Testis (tissue), 2 donors: ENCODE measurements at regions not wholly inside any gene's neighbourhood (a gene's known extent, or its start where the extent isn't known, plus 50 kb on each side); places are given as distances from the start of the nearest gene placed in this dataset.

ENCODE experiments used
- DNase-seq: peaks from one replicate; pipeline ENCODE4 v3.0.0-alpha.2; 2019
- H3K27ac ChIP-seq, 2 donors: fragments of 200-600 bp; sonication (generic); one replicate each; pipeline ENCODE4 v1.5.1; 2019
- H3K27me3 ChIP-seq: fragments of 200-600 bp; sonication (generic); one replicate; pipeline ENCODE4 v1.5.1; 2019
- H3K36me3 ChIP-seq: fragments of 200-600 bp; sonication (generic); one replicate; pipeline ENCODE4 v1.5.1; 2017; ENCODE audit warnings: low read depth; ENCODE audit errors: missing control alignments
- H3K4me1 ChIP-seq: fragments of 200-600 bp; sonication (generic); one replicate; pipeline ENCODE4 v1.5.1; 2019
- H3K4me3 ChIP-seq, 2 donors: fragments of 200-600 bp; sonication (generic); one replicate each; pipeline ENCODE4 v1.5.1; 2017 to 2019
- H3K9me3 ChIP-seq: fragments of 200-600 bp; sonication (generic); one replicate; pipeline ENCODE4 v1.5.1; 2017
- CTCF ChIP-seq, 3 experiments: fragments of 450-650 bp in 2 of 3; fragments of 200-600 bp in 1 of 3; sonication (generic) in 1 of 3; IDR thresholded peaks; one replicate each; pipeline ENCODE4 v1.5.1; 2016 to 2019; ENCODE audit warnings: antibody characterized with exemption in 3 of 3, mild to moderate bottlenecking in 2 of 3, moderate library complexity in 1 of 3
- POLR2A ChIP-seq: fragments of 450-650 bp; IDR thresholded peaks from one replicate; pipeline ENCODE4 v1.6.1; 2017; ENCODE audit warnings: antibody characterized with exemption, mild to moderate bottlenecking, moderate library complexity
- WGBS, 2 donors: methylation state at CpG; one replicate each; pipeline ENCODE4 v1.1.5; 2018; 5-methylcytosine and 5-hydroxymethylcytosine counted together
- intact Hi-C: fragments of 100-400 bp; cut with DNase I; formaldehyde crosslinking; loops from one replicate; pipeline ENCODE4 v1.15.1; 2023; ENCODE audit warnings: low total_unique reads

DNA sequence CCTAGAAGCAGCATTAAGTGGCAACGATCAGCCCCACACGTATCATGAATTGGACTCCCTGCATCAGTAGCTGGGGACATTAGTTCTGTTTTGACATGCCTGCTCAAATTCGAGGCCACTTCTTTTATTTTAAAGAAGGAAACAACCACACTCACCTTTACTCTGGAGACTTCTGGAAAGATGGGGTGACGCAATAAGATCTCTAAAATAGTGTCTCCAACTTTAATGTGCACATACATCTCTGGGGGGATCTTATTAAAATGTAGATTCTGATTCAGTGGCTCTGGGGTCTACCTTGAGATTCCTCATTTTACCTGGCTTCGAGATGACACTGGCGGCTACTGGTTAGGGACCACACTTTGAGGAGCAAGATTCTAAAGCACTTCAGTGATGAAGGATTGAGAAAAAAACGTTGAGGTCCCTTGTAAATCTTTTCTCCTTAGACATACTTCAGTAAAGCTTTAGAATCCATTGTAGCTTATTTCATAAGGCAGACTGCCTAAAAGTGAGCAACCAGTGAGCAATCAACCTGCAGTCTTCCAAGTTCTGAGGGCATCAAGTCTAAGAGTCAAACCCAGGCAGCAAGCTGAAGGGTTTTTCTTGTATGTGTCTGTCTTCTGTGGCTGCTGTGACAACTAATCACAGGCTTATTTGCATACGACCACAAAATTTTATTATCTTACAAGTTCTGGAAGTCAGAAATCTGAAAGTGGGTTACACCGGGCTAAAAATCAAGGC, 718.6 kb upstream of the TBX3 start:
- no peak overlapping the region for H3K27ac ChIP-seq
- no peak for TF ChIP-seq POLR2A
- TF ChIP-seq CTCF (IDR thresholded peaks at IDR 0.05): no peak
- DNase-seq: no peak
- no peaks in the 10 kb centered on the region for H3K9me3 ChIP-seq
- 90 to 91% methylated on average over 9 of the region's 9 CpGs for WGBS, 2 donors
- intact Hi-C loops: no loop called here
- H3K27me3 ChIP-seq: no peaks in the 10 kb centered on the region
- no peaks in the 10 kb centered on the region for H3K4me1 ChIP-seq
- H3K36me3 ChIP-seq: no peaks in the 10 kb centered on the region
- no peak overlapping the region for H3K4me3 ChIP-seq

DNA sequence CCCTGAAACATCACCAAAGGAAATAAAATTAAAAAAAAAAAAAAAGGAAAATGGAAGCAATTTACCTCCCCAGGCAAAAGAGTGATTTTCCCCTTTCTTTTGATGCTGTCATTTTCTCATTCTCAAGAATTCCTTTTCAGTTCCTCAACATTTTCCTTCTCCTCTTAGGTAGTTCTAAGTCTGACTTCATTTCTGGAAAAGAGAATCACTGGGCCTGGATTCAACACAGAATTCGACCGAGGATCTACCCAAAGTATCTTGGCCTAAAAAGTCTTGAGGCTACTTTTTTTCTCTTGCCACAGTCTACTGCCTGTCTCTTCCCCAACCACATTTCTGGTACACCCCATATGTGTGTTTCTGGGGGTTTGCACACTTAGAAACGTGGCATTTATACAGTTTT, 717.8 kb upstream of the TBX3 start:
- WGBS, 2 donors: 85 to 89% methylated on average over 3 of the region's 3 CpGs
- Histone ChIP-seq H3K9me3 (no peaks in the 10 kb centered on the region), H3K27ac (no peak overlapping the region), H3K4me1 (no peaks in the 10 kb centered on the region), H3K27me3 (no peaks in the 10 kb centered on the region), H3K36me3 (no peaks in the 10 kb centered on the region), H3K4me3 (no peak overlapping the region)
- DNase-seq: no peak
- TF ChIP-seq CTCF (IDR thresholded peaks at IDR 0.05) (no peak), POLR2A (no peak)
- intact Hi-C loops: no loop called here

DNA sequence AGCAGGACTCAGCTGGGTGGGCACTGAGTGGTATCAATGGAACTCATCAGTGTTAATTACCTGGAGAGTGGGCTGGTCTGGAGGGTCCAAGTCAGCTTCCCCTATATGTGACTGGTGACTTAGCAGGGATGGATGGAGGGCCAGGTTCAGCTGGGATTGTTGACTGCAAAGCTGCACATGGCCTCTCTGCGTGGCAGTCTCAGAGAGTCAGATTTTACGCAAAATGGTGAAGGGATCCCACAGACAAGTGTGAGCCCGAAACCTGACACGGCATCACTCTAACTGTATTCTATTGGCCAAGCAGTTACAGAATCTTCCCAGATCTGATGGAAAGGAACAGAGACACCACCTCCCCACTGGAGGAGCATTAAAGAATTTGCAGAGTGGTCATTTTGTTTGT, 716.0 kb upstream of the TBX3 start:
- no peak for DNase-seq
- Histone ChIP-seq H3K27ac (no peak overlapping the region), H3K9me3 (no peaks in the 10 kb centered on the region), H3K4me3 (no peak overlapping the region), H3K4me1 (no peaks in the 10 kb centered on the region), H3K27me3 (no peaks in the 10 kb centered on the region), H3K36me3 (no peaks in the 10 kb centered on the region)
- 88 to 93% methylated on average over 4 of the region's 4 CpGs for WGBS, 2 donors
- intact Hi-C loops: no loop called here
- no peak for TF ChIP-seq CTCF (IDR thresholded peaks at IDR 0.05)
- TF ChIP-seq POLR2A: no peak

GRCh38 chr12:115398311-115398781, 714.4 kb upstream of the TBX3 start:
- intact Hi-C loops: no loop called here
- WGBS, 2 donors: 81 to 90% methylated on average over 2 to 4 of the region's 4 CpGs
- Histone ChIP-seq H3K27me3 (no peaks in the 10 kb centered on the region), H3K27ac (no peak overlapping the region), H3K9me3 (no peaks in the 10 kb centered on the region), H3K36me3 (no peaks in the 10 kb centered on the region), H3K4me3 (no peak overlapping the region), H3K4me1 (no peaks in the 10 kb centered on the region)
- no peak for TF ChIP-seq POLR2A
- TF ChIP-seq CTCF (IDR thresholded peaks at IDR 0.05): no peak
- no peak for DNase-seq

GRCh38 chr12:115396567-115396966, 712.6 kb upstream of the TBX3 start:
- Histone ChIP-seq H3K4me3 (no peak overlapping the region), H3K36me3 (no peaks in the 10 kb centered on the region), H3K9me3 (no peaks in the 10 kb centered on the region), H3K27ac (no peak overlapping the region), H3K4me1 (no peaks in the 10 kb centered on the region), H3K27me3 (no peaks in the 10 kb centered on the region)
- intact Hi-C loops: no loop called here
- TF ChIP-seq CTCF (IDR thresholded peaks at IDR 0.05) (no peak), POLR2A (no peak)
- no peak for DNase-seq
